HL-60/S4 (cell line): ENCODE measurements at regions not wholly inside any gene's neighbourhood (a gene's known extent, or its start where the extent isn't known, plus 50 kb on each side); places are given as distances from the start of the nearest gene placed in this dataset.

ENCODE experiments used
- in situ Hi-C: fragments of 300-500 bp; cut with MboI; formaldehyde crosslinking; loops from 2 replicates; pipeline ENCODE4 v1.14.3; 2022; ENCODE audit warnings: low sequenced_read_pairs

GRCh38 chr13:85545771-85546170 is 253.4 kb downstream of the SLITRK6 start:
- in situ Hi-C loops: no loop called here

GRCh38 chr13:85544756-85545155 is 254.5 kb downstream of the SLITRK6 start:
- in situ Hi-C loops: no loop called here

GRCh38 chr13:85543144-85543543 is 256.1 kb downstream of the SLITRK6 start:
- in situ Hi-C loops: no loop called here

GRCh38 chr13:85541476-85541875 is 257.7 kb downstream of the SLITRK6 start:
- in situ Hi-C loops: no loop called here

- in situ Hi-C loops: no loop called here
These were observed 260.3 kb downstream of the SLITRK6 start for GRCh38 chr13:85538957-85539356.

GRCh38 chr13:85537601-85538000 is 261.6 kb downstream of the SLITRK6 start:
- in situ Hi-C loops: no loop called here

- in situ Hi-C loops: no loop called here
These were observed 262.5 kb downstream of the SLITRK6 start for GRCh38 chr13:85536706-85537105.

- in situ Hi-C loops: no loop called here
These were observed 263.7 kb downstream of the SLITRK6 start for GRCh38 chr13:85535316-85536084.

- in situ Hi-C loops: no loop called here
These were observed 265.3 kb downstream of the SLITRK6 start for GRCh38 chr13:85533911-85534310.

- in situ Hi-C loops: no loop called here
These were observed 270.0 kb downstream of the SLITRK6 start for GRCh38 chr13:85529218-85529594.

GRCh38 chr13:85528491-85529217 is 270.6 kb downstream of the SLITRK6 start:
- in situ Hi-C loops: no loop called here

- in situ Hi-C loops: no loop called here
These were observed 271.9 kb downstream of the SLITRK6 start for GRCh38 chr13:85527316-85527715.

- in situ Hi-C loops: no loop called here
These were observed 273.8 kb downstream of the SLITRK6 start for GRCh38 chr13:85525411-85525810.

- in situ Hi-C loops: no loop called here
These were observed 277.6 kb downstream of the SLITRK6 start for GRCh38 chr13:85521657-85522056.

GRCh38 chr13:85520445-85520844 is 278.8 kb downstream of the SLITRK6 start:
- in situ Hi-C loops: no loop called here

- in situ Hi-C loops: no loop called here
These were observed 279.9 kb downstream of the SLITRK6 start for GRCh38 chr13:85519363-85519762.

GRCh38 chr13:85512421-85512820 is 286.8 kb downstream of the SLITRK6 start:
- in situ Hi-C loops: no loop called here

- in situ Hi-C loops: no loop called here
These were observed 289.7 kb downstream of the SLITRK6 start for GRCh38 chr13:85509512-85509911.

- in situ Hi-C loops: no loop called here
These were observed 290.4 kb downstream of the SLITRK6 start for GRCh38 chr13:85508683-85509329.

- in situ Hi-C loops: no loop called here
These were observed 295.4 kb downstream of the SLITRK6 start for GRCh38 chr13:85503797-85504196.

GRCh38 chr13:85501616-85502015 is 297.6 kb downstream of the SLITRK6 start:
- in situ Hi-C loops: no loop called here

- in situ Hi-C loops: no loop called here
These were observed 298.4 kb downstream of the SLITRK6 start for GRCh38 chr13:85500696-85501256.
